Endometrial microvascular endothelial cells (primary cell): ENCODE measurements at regions not wholly inside any gene's neighbourhood (a gene's known extent, or its start where the extent isn't known, plus 50 kb on each side); places are given as distances from the start of the nearest gene placed in this dataset.

Experiments used
- in situ Hi-C: cut with HindIII; loops from 2 replicates; pipeline ENCODE4 v1.10.0; 2017; ENCODE audit warnings: low sequenced_read_pairs, low pct_unique_long_range_greater_than_20kb; ENCODE audit errors: inconsistent ontology term

- in situ Hi-C loops: no loop called here
These were observed 860.4 kb downstream of the USP25 start for GRCh38 chr21:16590186-16590585.

GRCh38 chr21:16590641-16591292 lies 861.0 kb downstream of the USP25 start:
- in situ Hi-C loops: no loop called here

GRCh38 chr21:16592381-16592780 lies 862.6 kb downstream of the USP25 start:
- in situ Hi-C loops: no loop called here

- in situ Hi-C loops: no loop called here
These were observed 864.4 kb downstream of the USP25 start for GRCh38 chr21:16594191-16594590.

- in situ Hi-C loops: no loop called here
These were observed 866.6 kb downstream of the USP25 start for GRCh38 chr21:16596369-16596768.

GRCh38 chr21:16597753-16598152 lies 868.0 kb downstream of the USP25 start:
- in situ Hi-C loops: no loop called here

GRCh38 chr21:16605597-16605996 lies 875.8 kb downstream of the USP25 start:
- in situ Hi-C loops: no loop called here

- in situ Hi-C loops: no loop called here
These were observed 876.5 kb downstream of the USP25 start for GRCh38 chr21:16606271-16606670.

GRCh38 chr21:16608209-16608830 lies 878.5 kb downstream of the USP25 start:
- in situ Hi-C loops: no loop called here

GRCh38 chr21:16619281-16619680 lies 889.5 kb downstream of the USP25 start:
- in situ Hi-C loops: no loop called here

GRCh38 chr21:16620786-16621320 lies 891.1 kb downstream of the USP25 start:
- in situ Hi-C loops: no loop called here

- in situ Hi-C loops: no loop called here
These were observed 888.2 kb upstream of the CXADR start for GRCh38 chr21:16624479-16625118.

- in situ Hi-C loops: no loop called here
These were observed 887.4 kb upstream of the CXADR start for GRCh38 chr21:16625491-16625890.

- in situ Hi-C loops: no loop called here
These were observed 878.9 kb upstream of the CXADR start for GRCh38 chr21:16633831-16634459.

- in situ Hi-C loops: no loop called here
These were observed 878.3 kb upstream of the CXADR start for GRCh38 chr21:16634515-16634914.

- in situ Hi-C loops: no loop called here
These were observed 872.4 kb upstream of the CXADR start for GRCh38 chr21:16640297-16641027.

GRCh38 chr21:16642353-16642752 lies 870.5 kb upstream of the CXADR start:
- in situ Hi-C loops: no loop called here

- in situ Hi-C loops: no loop called here
These were observed 868.2 kb upstream of the CXADR start for GRCh38 chr21:16644685-16645084.

GRCh38 chr21:16650714-16651366 lies 862.0 kb upstream of the CXADR start:
- in situ Hi-C loops: no loop called here
